Adrenal gland (tissue), 5 donors: ENCODE measurements at regions not wholly inside any gene's neighbourhood (a gene's known extent, or its start where the extent isn't known, plus 50 kb on each side); places are given as distances from the start of the nearest gene placed in this dataset.

Experiments used
- POLR2A ChIP-seq, 2 donors: fragments of 450-650 bp; IDR thresholded peaks; one replicate each; pipeline ENCODE4 v1.6.1; 2017; ENCODE audit warnings: antibody characterized with exemption in 2 of 2, mild to moderate bottlenecking in 2 of 2, moderate library complexity in 1 of 2
- TF ChIP-seq, protein P1 (sequence below), 6 experiments: fragments of 450-650 bp in 4 of 6; fragments of 200-600 bp in 2 of 6; sonication (generic) in 1 of 6; IDR thresholded peaks; 1 replicate in 5 of 6; 2 replicates in 1 of 6; pipeline versions ENCODE4 v1.5.1 to v1.8.0; 2016 to 2021; ENCODE audit warnings: antibody characterized with exemption in 6 of 6, mild to moderate bottlenecking in 2 of 6, moderate library complexity in 1 of 6
- donor health status: DM: no; HTN: no; CAD: no.

DNA sequence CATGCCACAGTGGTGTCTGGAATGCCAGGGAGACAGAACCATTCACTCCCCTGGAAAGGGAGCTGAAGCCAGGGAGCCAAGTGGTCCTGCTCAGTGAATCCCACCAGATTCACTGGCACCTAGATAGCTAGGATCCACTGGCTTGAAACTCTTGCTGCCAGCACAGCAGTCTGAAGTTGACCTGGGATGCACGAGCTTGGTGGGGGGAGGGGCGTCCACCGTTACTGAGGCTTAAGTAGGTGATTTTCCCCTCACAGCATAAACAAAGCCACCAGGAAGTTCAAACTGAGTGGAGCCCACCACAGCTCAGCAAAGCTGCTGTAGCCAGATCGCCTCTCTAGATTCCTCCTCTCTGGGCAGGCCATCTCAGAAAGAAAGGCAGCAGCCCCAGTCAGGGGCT lies 413.3 kb downstream of the PRDM5 start:
- TF ChIP-seq, protein P1, sequence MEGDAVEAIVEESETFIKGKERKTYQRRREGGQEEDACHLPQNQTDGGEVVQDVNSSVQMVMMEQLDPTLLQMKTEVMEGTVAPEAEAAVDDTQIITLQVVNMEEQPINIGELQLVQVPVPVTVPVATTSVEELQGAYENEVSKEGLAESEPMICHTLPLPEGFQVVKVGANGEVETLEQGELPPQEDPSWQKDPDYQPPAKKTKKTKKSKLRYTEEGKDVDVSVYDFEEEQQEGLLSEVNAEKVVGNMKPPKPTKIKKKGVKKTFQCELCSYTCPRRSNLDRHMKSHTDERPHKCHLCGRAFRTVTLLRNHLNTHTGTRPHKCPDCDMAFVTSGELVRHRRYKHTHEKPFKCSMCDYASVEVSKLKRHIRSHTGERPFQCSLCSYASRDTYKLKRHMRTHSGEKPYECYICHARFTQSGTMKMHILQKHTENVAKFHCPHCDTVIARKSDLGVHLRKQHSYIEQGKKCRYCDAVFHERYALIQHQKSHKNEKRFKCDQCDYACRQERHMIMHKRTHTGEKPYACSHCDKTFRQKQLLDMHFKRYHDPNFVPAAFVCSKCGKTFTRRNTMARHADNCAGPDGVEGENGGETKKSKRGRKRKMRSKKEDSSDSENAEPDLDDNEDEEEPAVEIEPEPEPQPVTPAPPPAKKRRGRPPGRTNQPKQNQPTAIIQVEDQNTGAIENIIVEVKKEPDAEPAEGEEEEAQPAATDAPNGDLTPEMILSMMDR (IDR thresholded peaks at IDR 0.05), result no peak
- TF ChIP-seq POLR2A (IDR thresholded peaks at IDR 0.05), result no peak
